ENCODE measurements at regions not wholly inside any gene's neighbourhood (a gene's known extent, or its start where the extent isn't known, plus 50 kb on each side); places are given as distances from the start of the nearest gene placed in this dataset.
A peak's percentile ranks its signal among the peaks of the same experiment; 100 is the strongest.

GRCh38 chr4:81574991-81575390, 103.3 kb upstream of the RASGEF1B start:
- no peak for DNase-seq

GRCh38 chr4:81573840-81574239, 102.1 kb upstream of the RASGEF1B start:
- no peak for DNase-seq

GRCh38 chr4:81572402-81572801, 100.7 kb upstream of the RASGEF1B start:
- no peak for DNase-seq

- no peak for DNase-seq
Observed at GRCh38 chr4:81571105-81571504, 99.4 kb upstream of the RASGEF1B start.

- peak; percentile 65 for DNase-seq
Observed at GRCh38 chr4:81566161-81566591, 94.5 kb upstream of the RASGEF1B start.

- peak; percentile 84 for DNase-seq
Observed at GRCh38 chr4:81565142-81565870, 93.6 kb upstream of the RASGEF1B start.

GRCh38 chr4:81564025-81564424, 92.3 kb upstream of the RASGEF1B start:
- DNase-seq: no peak

- peak; percentile 93 for DNase-seq
Observed at GRCh38 chr4:81562093-81562492, 90.4 kb upstream of the RASGEF1B start.

- no peak for DNase-seq
Observed at GRCh38 chr4:81557306-81557705, 85.6 kb upstream of the RASGEF1B start.

GRCh38 chr4:81555489-81555888, 83.8 kb upstream of the RASGEF1B start:
- DNase-seq: no peak

GRCh38 chr4:81552086-81552485, 80.4 kb upstream of the RASGEF1B start:
- DNase-seq: no peak

GRCh38 chr4:81550388-81550859, 78.7 kb upstream of the RASGEF1B start:
- DNase-seq: no peak

- no peak for DNase-seq
Observed at GRCh38 chr4:81549984-81550383, 78.3 kb upstream of the RASGEF1B start.

- DNase-seq: no peak
Observed at GRCh38 chr4:81546777-81547176, 75.1 kb upstream of the RASGEF1B start.

- no peak for DNase-seq
Observed at GRCh38 chr4:81541161-81541945, 69.6 kb upstream of the RASGEF1B start.

GRCh38 chr4:81538716-81539427, 67.2 kb upstream of the RASGEF1B start:
- no peak for DNase-seq

- no peak for DNase-seq
Observed at GRCh38 chr4:81531410-81531809, 59.7 kb upstream of the RASGEF1B start.

GRCh38 chr4:81528979-81529378, 57.3 kb upstream of the RASGEF1B start:
- no peak for DNase-seq

GRCh38 chr4:81528200-81528599, 56.5 kb upstream of the RASGEF1B start:
- DNase-seq: no peak

- DNase-seq: no peak
Observed at GRCh38 chr4:81527709-81528108, 56.0 kb upstream of the RASGEF1B start.

GRCh38 chr4:81527115-81527514, 55.4 kb upstream of the RASGEF1B start:
- no peak for DNase-seq

- no peak for DNase-seq
Observed at GRCh38 chr4:81526706-81527105, 55.0 kb upstream of the RASGEF1B start.

GRCh38 chr4:81523672-81524327, 52.1 kb upstream of the RASGEF1B start:
- no peak for DNase-seq

All from inflammatory macrophage treated with lipopolysaccharide for 4 hours (primary cell).